PFSK-1 (cell line): ENCODE measurements at regions not wholly inside any gene's neighbourhood (a gene's known extent, or its start where the extent isn't known, plus 50 kb on each side); places are given as distances from the start of the nearest gene placed in this dataset.

Experiments used
- POLR2AphosphoS5 ChIP-seq: IDR thresholded peaks from 2 replicates; pipeline ENCODE4 v1.6.1; 2012; ENCODE audit warnings: low read depth, mild to moderate bottlenecking, control low read depth, low read length, moderate library complexity
- TF ChIP-seq, protein P1 (sequence below), 2 experiments: IDR thresholded peaks; 2 replicates each; pipeline versions ENCODE4 v1.6.1 to v1.8.0; 2011 to 2012; ENCODE audit warnings: low read depth in 2 of 2, low read length in 2 of 2, control low read depth in 1 of 2, inconsistent platforms in 1 of 2, mild to moderate bottlenecking in 1 of 2, moderate library complexity in 1 of 2; ENCODE audit not compliant: insufficient read depth in 1 of 2

GRCh38 chr2:12533337-12534005, 183.3 kb upstream of the TRIB2 start:
- TF ChIP-seq, protein P1, sequence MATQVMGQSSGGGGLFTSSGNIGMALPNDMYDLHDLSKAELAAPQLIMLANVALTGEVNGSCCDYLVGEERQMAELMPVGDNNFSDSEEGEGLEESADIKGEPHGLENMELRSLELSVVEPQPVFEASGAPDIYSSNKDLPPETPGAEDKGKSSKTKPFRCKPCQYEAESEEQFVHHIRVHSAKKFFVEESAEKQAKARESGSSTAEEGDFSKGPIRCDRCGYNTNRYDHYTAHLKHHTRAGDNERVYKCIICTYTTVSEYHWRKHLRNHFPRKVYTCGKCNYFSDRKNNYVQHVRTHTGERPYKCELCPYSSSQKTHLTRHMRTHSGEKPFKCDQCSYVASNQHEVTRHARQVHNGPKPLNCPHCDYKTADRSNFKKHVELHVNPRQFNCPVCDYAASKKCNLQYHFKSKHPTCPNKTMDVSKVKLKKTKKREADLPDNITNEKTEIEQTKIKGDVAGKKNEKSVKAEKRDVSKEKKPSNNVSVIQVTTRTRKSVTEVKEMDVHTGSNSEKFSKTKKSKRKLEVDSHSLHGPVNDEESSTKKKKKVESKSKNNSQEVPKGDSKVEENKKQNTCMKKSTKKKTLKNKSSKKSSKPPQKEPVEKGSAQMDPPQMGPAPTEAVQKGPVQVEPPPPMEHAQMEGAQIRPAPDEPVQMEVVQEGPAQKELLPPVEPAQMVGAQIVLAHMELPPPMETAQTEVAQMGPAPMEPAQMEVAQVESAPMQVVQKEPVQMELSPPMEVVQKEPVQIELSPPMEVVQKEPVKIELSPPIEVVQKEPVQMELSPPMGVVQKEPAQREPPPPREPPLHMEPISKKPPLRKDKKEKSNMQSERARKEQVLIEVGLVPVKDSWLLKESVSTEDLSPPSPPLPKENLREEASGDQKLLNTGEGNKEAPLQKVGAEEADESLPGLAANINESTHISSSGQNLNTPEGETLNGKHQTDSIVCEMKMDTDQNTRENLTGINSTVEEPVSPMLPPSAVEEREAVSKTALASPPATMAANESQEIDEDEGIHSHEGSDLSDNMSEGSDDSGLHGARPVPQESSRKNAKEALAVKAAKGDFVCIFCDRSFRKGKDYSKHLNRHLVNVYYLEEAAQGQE (IDR thresholded peaks at IDR 0.05; ENCODE audit: insufficient read depth in 1 of 2, low read depth in 2 of 2, low read length in 2 of 2), result no peak
- TF ChIP-seq POLR2AphosphoS5, result no peak
